GM23338 (cell line): ENCODE measurements at regions not wholly inside any gene's neighbourhood (a gene's known extent, or its start where the extent isn't known, plus 50 kb on each side); places are given as distances from the start of the nearest gene placed in this dataset.

Experiments
- ATAC-seq: fragments of 200-7000 bp; cut with Tn5 transposase; 3 replicates; pipeline ENCODE4 v1.9.1; 2020
- DNase-seq: peaks from one replicate; pipeline ENCODE4 v3.0.0-alpha.2; 2015; ENCODE audit warnings: low spot score
- H2AFZ ChIP-seq: fragments of 200-600 bp; sonication (generic); 2 replicates; pipeline ENCODE4 v1.8.0; 2016; ENCODE audit warnings: antibody characterized with exemption, mild to moderate bottlenecking, moderate library complexity
- H3F3A ChIP-seq: fragments of 200-600 bp; sonication (generic); replicated peaks from 2 replicates; pipeline ENCODE4 v1.8.0; 2017; ENCODE audit warnings: antibody characterized with exemption, mixed run types, low read depth
- H3K27ac ChIP-seq: fragments of 200-600 bp; sonication (generic); 2 replicates; pipeline ENCODE4 v1.6.1; 2016; ENCODE audit warnings: low read depth
- H3K27me3 ChIP-seq: fragments of 200-600 bp; sonication (generic); 2 replicates; pipeline ENCODE4 v1.8.0; 2016; ENCODE audit warnings: mild to moderate bottlenecking, mixed run types, moderate library complexity; ENCODE audit not compliant: insufficient read depth
- H3K36me3 ChIP-seq: fragments of 200-600 bp; sonication (generic); 2 replicates; pipeline ENCODE4 v1.8.0; 2016; ENCODE audit warnings: mild to moderate bottlenecking; ENCODE audit not compliant: insufficient read depth
- H3K4me1 ChIP-seq: fragments of 200-600 bp; sonication (generic); 2 replicates; pipeline ENCODE4 v1.8.0; 2016; ENCODE audit warnings: mild to moderate bottlenecking, moderate library complexity; ENCODE audit not compliant: insufficient read depth
- H3K4me2 ChIP-seq: fragments of 200-600 bp; sonication (generic); 2 replicates; pipeline ENCODE4 v1.7.1; 2017; ENCODE audit warnings: mixed run types
- H3K4me3 ChIP-seq: fragments of 200-600 bp; sonication (generic); 2 replicates; pipeline ENCODE4 v1.6.1; 2016; ENCODE audit warnings: mixed run types
- H3K79me2 ChIP-seq: fragments of 200-600 bp; sonication (generic); replicated peaks from 2 replicates; pipeline ENCODE4 v1.8.0; 2017; ENCODE audit warnings: mild to moderate bottlenecking; ENCODE audit not compliant: insufficient read depth
- H3K9me2 ChIP-seq: fragments of 200-600 bp; sonication (generic); 2 replicates; pipeline ENCODE4 v1.8.0; 2017; ENCODE audit not compliant: insufficient read depth
- H4K20me1 ChIP-seq: fragments of 200-600 bp; sonication (generic); replicated peaks from 2 replicates; pipeline ENCODE4 v1.8.0; 2017; ENCODE audit warnings: mild to moderate bottlenecking; ENCODE audit not compliant: insufficient read depth
- H3K27ac Mint-ChIP-seq: 2 replicates; pipeline ENCODE4 v1.8.0; 2020; ENCODE audit warnings: inconsistent platforms, mild to moderate bottlenecking, moderate library complexity, mixed read lengths
- H3K27me3 Mint-ChIP-seq: 3 replicates; pipeline ENCODE4 v1.8.0; 2022; ENCODE audit warnings: low read depth, mild to moderate bottlenecking, moderate library complexity, mixed read lengths, inconsistent platforms; ENCODE audit not compliant: insufficient read depth, poor library complexity
- H3K36me3 Mint-ChIP-seq: 3 replicates; pipeline ENCODE4 v1.8.0; 2021; ENCODE audit warnings: low read depth, mild to moderate bottlenecking, inconsistent platforms, moderate library complexity, mixed read lengths
- H3K4me1 Mint-ChIP-seq: 3 replicates; pipeline ENCODE4 v1.8.0; 2020; ENCODE audit warnings: mild to moderate bottlenecking, inconsistent platforms, mixed read lengths
- H3K4me3 Mint-ChIP-seq: 3 replicates; pipeline ENCODE4 v1.8.0; 2021; ENCODE audit warnings: moderate library complexity, mild to moderate bottlenecking, inconsistent platforms, mixed read lengths
- H3K9me3 Mint-ChIP-seq: 3 replicates; pipeline ENCODE4 v1.8.0; 2020; ENCODE audit warnings: moderate library complexity, mild to moderate bottlenecking, inconsistent platforms, mixed read lengths
- CREB1 ChIP-seq: fragments of 250-450 bp; sonication (Bioruptor Pico); IDR thresholded peaks from 2 replicates; pipeline ENCODE4 v1.5.0; 2020; ENCODE audit warnings: low read depth, mild to moderate bottlenecking, moderate library complexity
- CTCF ChIP-seq, 2 experiments: fragments of 200-600 bp in 1 of 2; sonication (generic) in 1 of 2; conservative IDR thresholded peaks; 2 replicates each; pipeline versions ENCODE4 v1.5.1 to v1.6.1; 2016 to 2017; ENCODE audit warnings: antibody characterized with exemption in 2 of 2, low read depth in 2 of 2, mild to moderate bottlenecking in 2 of 2, moderate library complexity in 1 of 2
- EZH2 ChIP-seq: fragments of 200-600 bp; sonication (generic); IDR thresholded peaks from one replicate; pipeline ENCODE4 v1.8.0; 2017; ENCODE audit warnings: antibody characterized with exemption, mild to moderate bottlenecking, low read depth; ENCODE audit not compliant: unreplicated experiment
- NANOG ChIP-seq: IDR thresholded peaks from 2 replicates; pipeline ENCODE4 v1.6.1; 2016; ENCODE audit warnings: antibody characterized with exemption, borderline replicate concordance
- POLR2AphosphoS5 ChIP-seq: IDR thresholded peaks from 2 replicates; pipeline ENCODE4 v1.6.1; 2016; ENCODE audit warnings: antibody characterized with exemption, low read depth
- STAT1 ChIP-seq: IDR thresholded peaks from one replicate; pipeline ENCODE4 v1.6.1; 2016; ENCODE audit warnings: antibody characterized with exemption; ENCODE audit not compliant: unreplicated experiment
- ZNF114 ChIP-seq: fragments of 250-450 bp; sonication (Bioruptor Pico); IDR thresholded peaks from 2 replicates; pipeline ENCODE4 v1.5.0; 2020; ENCODE audit warnings: mild to moderate bottlenecking, moderate library complexity
- ZNF331 ChIP-seq: fragments of 250-450 bp; sonication (Bioruptor Pico); IDR thresholded peaks from 2 replicates; pipeline ENCODE4 v1.5.0; 2020; ENCODE audit warnings: low read depth, mild to moderate bottlenecking, moderate library complexity
- ZNF462 ChIP-seq: fragments of 250-450 bp; sonication (Bioruptor Pico); IDR thresholded peaks from 2 replicates; pipeline ENCODE4 v1.5.0; 2020; ENCODE audit warnings: mild to moderate bottlenecking, moderate library complexity
- TF ChIP-seq, protein P1 (sequence below): IDR thresholded peaks from one replicate; pipeline ENCODE4 v1.6.1; 2018; ENCODE audit warnings: antibody characterized with exemption; ENCODE audit not compliant: unreplicated experiment
- TF ChIP-seq, protein P2 (sequence below): IDR thresholded peaks from 2 replicates; pipeline ENCODE4 v1.6.1; 2016; ENCODE audit warnings: antibody characterized with exemption

DNA sequence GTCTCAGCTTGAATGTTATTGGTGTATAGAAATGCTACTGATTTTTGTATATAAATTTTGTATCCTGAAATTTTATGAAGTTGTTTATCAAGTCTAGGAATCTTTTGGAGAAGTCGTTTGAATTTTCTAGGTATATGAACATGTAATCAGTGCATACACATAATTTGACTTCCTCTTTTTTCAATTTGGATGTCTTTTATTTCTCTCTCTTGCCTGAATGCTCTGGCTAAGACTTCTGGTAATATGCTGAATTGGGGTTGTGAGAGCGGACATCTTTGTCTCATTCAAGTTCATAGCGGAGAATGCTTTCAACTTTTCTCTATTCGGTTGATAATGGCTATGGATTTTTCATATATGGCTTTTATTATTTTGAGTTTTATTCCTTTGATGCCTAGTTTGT, 100.9 kb upstream of the MCTP2 start:
- Histone ChIP-seq H3K79me2 (no peaks in the 10 kb centered on the region), H3K4me3 (no peak overlapping the region), H3K4me1 (no peaks in the 10 kb centered on the region), H3K4me2 (no peak overlapping the region), H4K20me1 (no peaks in the 10 kb centered on the region), H3K9me2 (peaks cover 2% of the 10 kb centered on the region; the same call in 1 of the 2 replicates), H3K36me3 (no peaks in the 10 kb centered on the region), H2AFZ (no peak overlapping the region), H3K27me3 (no peaks in the 10 kb centered on the region), H3F3A (no peaks in the 10 kb centered on the region), H3K27ac (no peak overlapping the region)
- TF ChIP-seq ZNF114 (CRISPR knock-in tag) = no peak
- no peak for TF ChIP-seq CREB1
- TF ChIP-seq ZNF331 (CRISPR knock-in tag) = no peak
- no peak for TF ChIP-seq ZNF462 (CRISPR knock-in tag)
- no peak for TF ChIP-seq POLR2AphosphoS5
- TF ChIP-seq EZH2 = no peak
- TF ChIP-seq, protein P1, sequence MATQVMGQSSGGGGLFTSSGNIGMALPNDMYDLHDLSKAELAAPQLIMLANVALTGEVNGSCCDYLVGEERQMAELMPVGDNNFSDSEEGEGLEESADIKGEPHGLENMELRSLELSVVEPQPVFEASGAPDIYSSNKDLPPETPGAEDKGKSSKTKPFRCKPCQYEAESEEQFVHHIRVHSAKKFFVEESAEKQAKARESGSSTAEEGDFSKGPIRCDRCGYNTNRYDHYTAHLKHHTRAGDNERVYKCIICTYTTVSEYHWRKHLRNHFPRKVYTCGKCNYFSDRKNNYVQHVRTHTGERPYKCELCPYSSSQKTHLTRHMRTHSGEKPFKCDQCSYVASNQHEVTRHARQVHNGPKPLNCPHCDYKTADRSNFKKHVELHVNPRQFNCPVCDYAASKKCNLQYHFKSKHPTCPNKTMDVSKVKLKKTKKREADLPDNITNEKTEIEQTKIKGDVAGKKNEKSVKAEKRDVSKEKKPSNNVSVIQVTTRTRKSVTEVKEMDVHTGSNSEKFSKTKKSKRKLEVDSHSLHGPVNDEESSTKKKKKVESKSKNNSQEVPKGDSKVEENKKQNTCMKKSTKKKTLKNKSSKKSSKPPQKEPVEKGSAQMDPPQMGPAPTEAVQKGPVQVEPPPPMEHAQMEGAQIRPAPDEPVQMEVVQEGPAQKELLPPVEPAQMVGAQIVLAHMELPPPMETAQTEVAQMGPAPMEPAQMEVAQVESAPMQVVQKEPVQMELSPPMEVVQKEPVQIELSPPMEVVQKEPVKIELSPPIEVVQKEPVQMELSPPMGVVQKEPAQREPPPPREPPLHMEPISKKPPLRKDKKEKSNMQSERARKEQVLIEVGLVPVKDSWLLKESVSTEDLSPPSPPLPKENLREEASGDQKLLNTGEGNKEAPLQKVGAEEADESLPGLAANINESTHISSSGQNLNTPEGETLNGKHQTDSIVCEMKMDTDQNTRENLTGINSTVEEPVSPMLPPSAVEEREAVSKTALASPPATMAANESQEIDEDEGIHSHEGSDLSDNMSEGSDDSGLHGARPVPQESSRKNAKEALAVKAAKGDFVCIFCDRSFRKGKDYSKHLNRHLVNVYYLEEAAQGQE = no peak
- TF ChIP-seq STAT1 = no peak
- TF ChIP-seq, protein P2, sequence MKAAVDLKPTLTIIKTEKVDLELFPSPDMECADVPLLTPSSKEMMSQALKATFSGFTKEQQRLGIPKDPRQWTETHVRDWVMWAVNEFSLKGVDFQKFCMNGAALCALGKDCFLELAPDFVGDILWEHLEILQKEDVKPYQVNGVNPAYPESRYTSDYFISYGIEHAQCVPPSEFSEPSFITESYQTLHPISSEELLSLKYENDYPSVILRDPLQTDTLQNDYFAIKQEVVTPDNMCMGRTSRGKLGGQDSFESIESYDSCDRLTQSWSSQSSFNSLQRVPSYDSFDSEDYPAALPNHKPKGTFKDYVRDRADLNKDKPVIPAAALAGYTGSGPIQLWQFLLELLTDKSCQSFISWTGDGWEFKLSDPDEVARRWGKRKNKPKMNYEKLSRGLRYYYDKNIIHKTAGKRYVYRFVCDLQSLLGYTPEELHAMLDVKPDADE = no peak
- no peak for TF ChIP-seq CTCF (conservative IDR thresholded peaks at IDR 0.05; ENCODE audit: low read depth in 2 of 2)
- TF ChIP-seq NANOG = no peak
- DNase-seq = no peak
- H3K4me1 Mint-ChIP-seq = peaks cover 2% of the 10 kb centered on the region; the same call in 1 of the 3 replicates
- H3K36me3 Mint-ChIP-seq = no peaks in the 10 kb centered on the region
- ATAC-seq = no peak
- no peak overlapping the region for H3K27ac Mint-ChIP-seq
- no peak overlapping the region for H3K4me3 Mint-ChIP-seq
- H3K27me3 Mint-ChIP-seq = no peaks in the 10 kb centered on the region
- no peaks in the 10 kb centered on the region for H3K9me3 Mint-ChIP-seq
